ENCODE measurements at regions not wholly inside any gene's neighbourhood (a gene's known extent, or its start where the extent isn't known, plus 50 kb on each side); places are given as distances from the start of the nearest gene placed in this dataset.
"Not testable (repeated sequence)": the region's sequence is repeated elsewhere in the genome, so short reads cannot be mapped to it uniquely, and the experiment has no call there.

DNA sequence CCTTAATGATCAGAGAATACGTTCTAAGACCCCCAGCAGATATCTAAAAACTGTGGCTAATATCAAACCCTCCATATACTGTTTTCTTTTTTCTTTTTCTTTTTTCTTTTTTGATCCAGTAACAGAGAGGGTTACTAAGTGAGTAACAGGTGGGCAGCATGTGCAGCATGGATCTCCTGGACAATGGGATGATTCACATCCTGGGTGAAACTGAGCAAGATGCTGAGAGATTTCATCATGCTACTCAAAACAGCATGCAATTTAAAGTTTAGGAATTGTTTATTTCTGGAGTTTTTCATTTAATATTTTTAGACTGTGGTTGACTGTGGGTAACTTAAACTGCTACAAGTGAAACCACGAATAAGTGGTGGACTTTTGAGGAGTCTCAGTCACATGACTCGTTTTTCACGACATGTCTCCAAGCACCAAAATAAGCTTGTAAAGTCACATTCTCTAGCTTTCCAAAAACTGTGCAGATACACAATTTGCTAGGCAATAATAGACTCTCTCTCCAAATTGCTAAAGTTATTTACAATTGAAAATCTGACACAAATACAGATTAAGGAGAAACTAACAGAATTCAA lies 716.2 kb downstream of the NXPH1 start:
- no peak for TF ChIP-seq CTCF (conservative IDR thresholded peaks at IDR 0.05)
- no peak overlapping the region for H3K27ac ChIP-seq

DNA sequence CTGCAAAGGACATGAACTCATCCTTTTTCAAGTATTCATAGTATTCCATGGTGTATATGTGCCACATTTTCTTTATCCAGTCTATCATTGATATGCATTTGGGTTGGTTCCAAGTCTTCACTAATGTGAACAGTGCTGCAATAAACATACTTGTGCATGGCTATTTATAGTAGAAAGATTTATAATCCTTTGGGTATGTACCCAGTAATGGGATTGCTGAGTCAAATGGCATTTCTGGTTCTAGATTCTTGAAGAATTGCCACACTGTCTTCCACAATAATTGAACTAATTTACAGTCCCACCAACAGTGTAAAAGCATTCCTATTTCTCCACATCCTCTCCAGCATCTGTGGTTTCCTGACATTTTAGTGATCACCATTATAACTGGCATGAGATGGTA lies 730.3 kb downstream of the NXPH1 start:
- H3K27ac ChIP-seq, result not testable (repeated sequence)

DNA sequence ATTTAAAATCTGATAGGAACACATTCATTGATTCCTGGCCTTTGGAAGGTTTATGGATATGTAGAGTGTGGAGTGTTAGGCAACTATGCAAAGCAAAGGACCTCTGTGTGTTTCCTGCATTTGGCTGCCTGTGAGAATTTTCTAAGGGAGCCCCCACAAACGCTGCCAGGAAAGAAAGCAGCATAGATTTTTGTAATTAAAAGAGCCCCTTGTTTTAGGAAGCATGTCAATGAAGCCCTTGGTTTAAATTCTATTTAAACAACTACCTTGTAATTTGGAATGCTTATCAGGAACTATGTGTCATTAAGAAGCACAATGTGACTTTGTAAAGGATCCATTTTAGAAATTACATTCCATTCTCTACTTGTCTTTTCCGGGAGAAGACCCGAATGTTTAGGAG lies 742.5 kb downstream of the NXPH1 start:
- no peak overlapping the region for H3K27ac ChIP-seq
- no peak for TF ChIP-seq CTCF (conservative IDR thresholded peaks at IDR 0.05)

DNA sequence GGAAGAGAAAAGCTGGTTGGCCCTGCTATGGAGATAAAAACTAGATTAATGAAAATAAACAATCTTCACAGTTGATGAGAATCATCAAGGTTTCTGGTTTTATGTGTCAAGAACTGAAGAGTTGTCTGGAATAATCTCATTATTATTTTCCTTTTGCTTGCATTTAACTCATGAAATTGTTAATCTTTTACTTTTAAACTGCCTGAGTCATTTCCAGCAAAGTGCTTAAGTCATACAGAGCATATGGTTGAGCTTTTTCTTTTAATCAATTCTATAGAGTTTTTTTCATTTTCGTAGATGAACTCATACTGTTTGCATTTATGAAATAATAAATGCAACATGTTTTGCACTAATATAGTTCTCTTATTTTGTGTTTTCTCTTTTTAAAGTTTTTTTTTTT lies 747.9 kb downstream of the NXPH1 start:
- no peak for TF ChIP-seq CTCF (conservative IDR thresholded peaks at IDR 0.05)
- no peak overlapping the region for H3K27ac ChIP-seq

DNA sequence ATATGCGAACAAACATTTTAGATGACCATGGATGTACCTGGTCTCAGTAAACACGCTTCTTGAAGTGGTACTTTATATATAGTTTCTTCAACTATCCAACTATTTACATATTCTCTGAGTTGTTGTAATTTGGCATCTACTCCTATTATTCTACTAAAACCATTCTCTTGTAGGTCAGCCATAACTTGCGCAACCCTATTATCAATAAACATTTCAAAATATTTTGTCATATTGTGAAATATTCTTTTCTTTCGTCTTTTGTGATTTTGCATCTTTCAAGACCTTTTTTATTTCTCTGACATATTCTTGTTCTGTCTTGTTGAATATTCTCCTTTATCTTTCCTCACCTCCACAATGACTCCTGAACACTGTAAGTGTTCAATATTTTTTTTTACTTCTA lies 753.3 kb downstream of the NXPH1 start:
- no peak for TF ChIP-seq CTCF (conservative IDR thresholded peaks at IDR 0.05)
- H3K27ac ChIP-seq, result no peak overlapping the region

GRCh38 chr7:9189703-9190102 lies 756.3 kb downstream of the NXPH1 start:
- H3K27ac ChIP-seq, result no peak overlapping the region

GRCh38 chr7:9192969-9193368 lies 759.6 kb downstream of the NXPH1 start:
- TF ChIP-seq CTCF (conservative IDR thresholded peaks at IDR 0.05), result no peak
- H3K27ac ChIP-seq, result no peak overlapping the region

More at GRCh38 chr7:9189703-9190102, 756.3 kb downstream of the NXPH1 start:
- no peak for TF ChIP-seq CTCF (conservative IDR thresholded peaks at IDR 0.05)

DNA sequence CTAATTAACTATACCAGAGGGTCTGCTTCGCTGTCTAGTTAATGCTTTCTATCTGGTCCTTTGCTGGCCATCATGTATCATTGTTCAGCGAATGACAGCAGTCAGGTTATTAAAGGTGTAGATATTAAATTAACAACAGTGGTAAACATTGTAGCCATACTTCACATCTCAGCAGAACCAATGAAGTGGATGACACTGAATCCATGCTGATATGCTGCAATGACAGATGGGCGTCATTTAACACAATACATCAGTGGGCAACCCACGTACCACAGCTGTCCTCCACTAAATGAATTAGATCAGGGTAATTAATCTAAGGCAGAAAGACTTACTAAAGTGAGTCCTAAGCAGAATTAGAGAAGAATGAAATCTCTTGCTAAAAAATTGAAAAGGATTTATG lies 767.2 kb downstream of the NXPH1 start:
- no peak for TF ChIP-seq CTCF (conservative IDR thresholded peaks at IDR 0.05)
- no peak overlapping the region for H3K27ac ChIP-seq
